Loucy (cell line): ENCODE measurements at regions not wholly inside any gene's neighbourhood (a gene's known extent, or its start where the extent isn't known, plus 50 kb on each side); places are given as distances from the start of the nearest gene placed in this dataset.

Experiments used
- CTCF ChIP-seq: fragments of 200-600 bp; sonication (generic); conservative IDR thresholded peaks from 2 replicates; pipeline ENCODE4 v1.5.1; 2014; ENCODE audit warnings: mild to moderate bottlenecking, antibody characterized with exemption, low read length
- EZH2phosphoT487 ChIP-seq: fragments of 200-600 bp; IDR thresholded peaks from 2 replicates; pipeline ENCODE4 v1.6.1; 2018; ENCODE audit warnings: antibody characterized with exemption, mild to moderate bottlenecking, moderate library complexity, borderline replicate concordance

GRCh38 chr7:125154930-125155329, 225.3 kb upstream of the POT1 start:
- no peak for TF ChIP-seq CTCF
- no peak for TF ChIP-seq EZH2phosphoT487
